Mesendoderm (in vitro differentiated cells): ENCODE measurements at regions not wholly inside any gene's neighbourhood (a gene's known extent, or its start where the extent isn't known, plus 50 kb on each side); places are given as distances from the start of the nearest gene placed in this dataset.

ENCODE experiments used
- DNase-seq: peaks from one replicate; pipeline ENCODE4 v3.0.0; 2013
- H2AK5ac ChIP-seq: 2 replicates; pipeline ENCODE4 v1.6.1; 2013; ENCODE audit warnings: low read length, inconsistent platforms
- H2BK120ac ChIP-seq: 2 replicates; pipeline ENCODE4 v1.6.1; 2013; ENCODE audit warnings: low read depth, mild to moderate bottlenecking, low read length, moderate library complexity, mixed read lengths
- H2BK15ac ChIP-seq: replicated peaks from 2 replicates; pipeline ENCODE4 v1.6.1; 2013; ENCODE audit warnings: low read depth, mild to moderate bottlenecking, moderate library complexity
- H2BK5ac ChIP-seq: 2 replicates; pipeline ENCODE4 v1.6.1; 2013; ENCODE audit warnings: low read length, inconsistent platforms
- H3K18ac ChIP-seq: 2 replicates; pipeline ENCODE4 v1.6.1; 2013; ENCODE audit warnings: mild to moderate bottlenecking, low read length, mixed read lengths
- H3K23ac ChIP-seq: one replicate; pipeline ENCODE4 v1.6.1; 2013; ENCODE audit warnings: low read length
- H3K27ac ChIP-seq: 2 replicates; pipeline ENCODE4 v1.5.1; 2013; ENCODE audit warnings: low read depth, mild to moderate bottlenecking, inconsistent platforms, low read length, moderate library complexity
- H3K27me3 ChIP-seq: 2 replicates; pipeline ENCODE4 v1.6.1; 2013; ENCODE audit warnings: low read length, control low read depth, mild to moderate bottlenecking, inconsistent platforms; ENCODE audit not compliant: insufficient read depth, poor library complexity
- H3K36me3 ChIP-seq: 2 replicates; pipeline ENCODE4 v1.6.1; 2013; ENCODE audit warnings: low read length, inconsistent platforms; ENCODE audit not compliant: control insufficient read depth, insufficient read depth
- H3K4ac ChIP-seq: one replicate; pipeline ENCODE4 v1.6.1; 2013; ENCODE audit warnings: low read depth, mild to moderate bottlenecking, low read length, moderate library complexity
- H3K4me1 ChIP-seq: 2 replicates; pipeline ENCODE4 v1.6.1; 2013; ENCODE audit warnings: low read depth, low read length, inconsistent platforms; ENCODE audit not compliant: control insufficient read depth
- H3K4me2 ChIP-seq: 2 replicates; pipeline ENCODE4 v1.6.1; 2013; ENCODE audit warnings: low read length
- H3K4me3 ChIP-seq: 2 replicates; pipeline ENCODE4 v1.5.1; 2013; ENCODE audit warnings: mild to moderate bottlenecking, low read length
- H3K56ac ChIP-seq: one replicate; pipeline ENCODE4 v1.6.1; 2013; ENCODE audit warnings: low read length
- H3K79me1 ChIP-seq: 2 replicates; pipeline ENCODE4 v1.6.1; 2013; ENCODE audit warnings: low read length, inconsistent platforms
- H3K79me2 ChIP-seq: 2 replicates; pipeline ENCODE4 v1.6.1; 2013; ENCODE audit warnings: mild to moderate bottlenecking, low read length; ENCODE audit not compliant: control insufficient read depth, insufficient read depth
- H3K9ac ChIP-seq: 2 replicates; pipeline ENCODE4 v1.6.1; 2013; ENCODE audit warnings: low read length, inconsistent platforms
- H4K5ac ChIP-seq: one replicate; pipeline ENCODE4 v1.6.1; 2013; ENCODE audit warnings: low read length
- H4K8ac ChIP-seq: one replicate; pipeline ENCODE4 v1.6.1; 2013; ENCODE audit warnings: low read depth, mild to moderate bottlenecking, control low read depth, low read length, moderate library complexity
- WGBS: extraction: QIAGEN DNeasy Blood & Tissue Kit; methylation state at CpG from one replicate; pipeline ENCODE4 v1.1.7; 2013; ENCODE audit warnings: low lambda C conversion rate, missing lambda C conversion rate; ENCODE audit not compliant: insufficient coverage; ENCODE audit errors: extremely low coverage; 5-methylcytosine and 5-hydroxymethylcytosine counted together

DNA sequence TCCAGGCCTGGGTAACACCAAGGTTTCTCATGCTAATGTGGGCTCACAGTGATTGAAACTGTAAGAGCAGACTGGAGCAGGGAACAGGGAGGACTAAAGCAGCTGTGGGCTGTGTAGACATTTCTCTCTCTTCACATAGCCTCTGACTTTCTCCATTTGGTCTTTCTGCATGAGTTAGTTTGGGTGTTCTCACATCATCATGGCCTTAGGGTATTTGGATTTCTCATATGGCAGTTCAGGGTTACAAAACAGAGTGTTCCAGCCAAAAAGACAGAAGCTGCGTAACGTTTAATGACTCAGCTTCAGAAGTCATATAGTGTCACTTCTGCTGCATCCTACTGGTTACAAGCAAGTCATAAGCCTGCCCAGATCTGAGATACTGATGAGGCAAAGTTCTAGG lies 52.0 kb upstream of the OSBPL8 start:
- peak overlapping the region; percentile 52 for H3K4ac ChIP-seq
- no peaks in the 10 kb centered on the region for H3K79me2 ChIP-seq
- no peak overlapping the region for H3K4me2 ChIP-seq
- no peaks in the 10 kb centered on the region for H3K4me1 ChIP-seq
- no peak overlapping the region for H2BK15ac ChIP-seq
- H3K79me1 ChIP-seq = no peaks in the 10 kb centered on the region
- no peak overlapping the region for H2BK5ac ChIP-seq
- no peak overlapping the region for H3K27ac ChIP-seq
- no peak overlapping the region for H4K8ac ChIP-seq
- no peak overlapping the region for H3K23ac ChIP-seq
- no peak overlapping the region for H2AK5ac ChIP-seq
- peak overlapping the region; percentile 17 for H3K56ac ChIP-seq
- H3K9ac ChIP-seq = no peak overlapping the region
- no peak overlapping the region for H4K5ac ChIP-seq
- no peak overlapping the region for H2BK120ac ChIP-seq
- no peak overlapping the region for H3K18ac ChIP-seq
- no peaks in the 10 kb centered on the region for H3K36me3 ChIP-seq
- WGBS = no CpG with 5 or more reads among the region's 2 CpGs
- H3K27me3 ChIP-seq = no peaks in the 10 kb centered on the region
- DNase-seq = no peak
- H3K4me3 ChIP-seq = no peak overlapping the region

DNA sequence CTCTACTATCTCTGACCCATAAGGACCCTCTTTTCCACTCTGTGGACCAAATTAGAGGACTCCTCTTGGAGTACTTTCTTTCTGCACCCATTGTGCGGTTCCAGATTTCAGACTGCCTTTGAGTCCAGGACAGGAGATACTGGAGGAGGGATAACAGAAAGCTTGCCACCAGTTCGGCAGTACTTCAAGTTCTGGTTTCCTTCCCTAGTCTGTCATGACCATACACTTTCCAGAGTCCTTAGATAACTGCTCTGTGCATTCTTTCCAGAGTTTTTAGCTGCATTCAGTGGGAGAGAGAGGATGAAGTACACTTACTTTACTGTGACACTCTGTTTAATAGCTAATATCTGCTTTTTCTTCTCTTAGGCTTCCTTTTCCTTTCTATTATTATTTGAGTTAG lies 54.8 kb upstream of the OSBPL8 start:
- Histone ChIP-seq H3K56ac (no peak overlapping the region), H3K27ac (no peak overlapping the region), H4K8ac (no peak overlapping the region), H3K4ac (no peak overlapping the region), H3K4me3 (no peak overlapping the region), H3K4me2 (no peak overlapping the region), H2BK120ac (no peak overlapping the region), H3K79me1 (no peaks in the 10 kb centered on the region), H3K79me2 (no peaks in the 10 kb centered on the region), H3K36me3 (no peaks in the 10 kb centered on the region), H2BK5ac (no peak overlapping the region), H3K4me1 (no peaks in the 10 kb centered on the region), H3K18ac (no peak overlapping the region), H4K5ac (no peak overlapping the region), H3K9ac (no peak overlapping the region), H2AK5ac (no peak overlapping the region), H3K23ac (no peak overlapping the region), H3K27me3 (no peaks in the 10 kb centered on the region), H2BK15ac (no peak overlapping the region)
- no peak for DNase-seq
- no CpG with 5 or more reads among the region's 2 CpGs for WGBS

DNA sequence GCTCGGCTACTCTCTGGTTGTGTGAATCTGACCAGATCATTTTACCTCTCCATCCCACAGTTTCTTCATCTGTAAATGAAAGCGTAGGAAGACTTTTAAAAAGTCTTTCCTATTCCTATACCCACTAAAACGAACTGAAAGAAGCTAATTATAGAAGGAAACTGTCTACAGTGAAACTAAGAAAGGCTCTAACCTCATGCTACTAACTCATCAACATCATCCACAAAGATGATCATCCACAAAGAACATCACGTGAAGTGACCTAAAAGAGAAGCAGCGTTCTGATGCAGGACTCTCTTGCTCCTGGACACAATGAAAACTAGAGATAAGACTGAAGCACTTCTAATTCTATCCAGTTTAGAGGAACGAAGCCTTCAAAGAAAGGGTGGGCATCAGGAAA lies 58.5 kb upstream of the OSBPL8 start:
- no CpG with 5 or more reads among the region's 6 CpGs for WGBS
- H3K79me1 ChIP-seq = no peaks in the 10 kb centered on the region
- H3K27me3 ChIP-seq = no peaks in the 10 kb centered on the region
- H3K4me3 ChIP-seq = no peak overlapping the region
- no peaks in the 10 kb centered on the region for H3K36me3 ChIP-seq
- no peak overlapping the region for H3K56ac ChIP-seq
- H3K27ac ChIP-seq = no peak overlapping the region
- H2BK120ac ChIP-seq = no peak overlapping the region
- no peak overlapping the region for H3K9ac ChIP-seq
- no peak overlapping the region for H4K5ac ChIP-seq
- H3K4me2 ChIP-seq = no peak overlapping the region
- no peak overlapping the region for H2BK5ac ChIP-seq
- H3K79me2 ChIP-seq = no peaks in the 10 kb centered on the region
- H3K23ac ChIP-seq = no peak overlapping the region
- H3K4ac ChIP-seq = no peak overlapping the region
- H3K18ac ChIP-seq = no peak overlapping the region
- H4K8ac ChIP-seq = no peak overlapping the region
- no peak for DNase-seq
- no peak overlapping the region for H2BK15ac ChIP-seq
- no peak overlapping the region for H2AK5ac ChIP-seq
- no peaks in the 10 kb centered on the region for H3K4me1 ChIP-seq

DNA sequence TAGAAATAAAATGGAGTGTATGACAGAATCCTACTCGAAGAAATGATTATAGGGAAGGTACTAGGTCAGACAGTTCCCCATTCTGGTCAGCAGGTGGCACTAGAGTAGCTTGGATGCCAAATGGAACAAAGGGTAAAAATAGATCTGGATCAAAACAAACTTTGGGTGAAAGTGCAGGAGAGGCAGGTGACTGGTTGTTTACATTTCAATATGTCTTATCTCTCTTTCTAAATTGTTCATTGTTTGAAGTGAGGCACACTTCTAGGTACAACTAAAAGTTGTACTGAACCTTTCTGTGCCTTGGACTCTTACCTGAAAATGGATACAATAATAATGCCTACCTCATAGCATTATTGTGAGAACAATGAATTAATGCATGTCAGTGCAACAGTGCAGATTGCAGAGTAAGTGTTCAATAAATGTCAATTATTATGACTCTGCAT lies 62.0 kb upstream of the OSBPL8 start:
- Histone ChIP-seq H3K9ac (no peak overlapping the region), H2BK5ac (no peak overlapping the region), H3K18ac (no peak overlapping the region), H3K4me2 (no peak overlapping the region), H2BK120ac (no peak overlapping the region), H3K79me1 (no peaks in the 10 kb centered on the region), H3K23ac (no peak overlapping the region), H3K27me3 (no peaks in the 10 kb centered on the region), H3K56ac (no peak overlapping the region), H3K79me2 (no peaks in the 10 kb centered on the region), H3K4me3 (no peak overlapping the region), H3K4ac (no peak overlapping the region), H2BK15ac (no peak overlapping the region), H2AK5ac (no peak overlapping the region), H3K4me1 (peaks cover 2% of the 10 kb centered on the region), H3K27ac (no peak overlapping the region), H4K8ac (no peak overlapping the region), H4K5ac (no peak overlapping the region), H3K36me3 (no peaks in the 10 kb centered on the region)
- no CpG with 5 or more reads among the region's 1 CpG for WGBS
- DNase-seq = peak; percentile 77

DNA sequence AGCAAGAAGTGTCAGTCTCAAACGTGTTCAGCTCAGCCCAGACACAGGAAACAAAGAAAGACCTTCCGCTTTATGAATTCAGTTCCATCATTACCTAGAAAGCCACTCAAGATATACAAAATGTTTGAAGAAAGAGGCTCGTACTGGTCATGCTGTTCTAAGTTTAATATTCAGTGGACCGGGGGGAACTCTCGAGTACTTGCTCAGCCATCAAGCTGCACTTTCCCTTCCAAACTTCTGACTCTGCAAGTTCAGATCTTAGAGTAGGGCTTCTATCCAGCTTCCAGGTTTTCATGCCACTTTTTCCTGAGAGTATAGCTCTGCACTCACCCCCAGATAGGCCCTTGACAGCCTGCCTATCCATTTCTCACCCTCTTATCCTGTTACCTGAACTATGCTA lies 62.8 kb upstream of the OSBPL8 start:
- H3K4me3 ChIP-seq = no peak overlapping the region
- H3K9ac ChIP-seq = no peak overlapping the region
- no peak overlapping the region for H2BK5ac ChIP-seq
- H3K27me3 ChIP-seq = no peaks in the 10 kb centered on the region
- H4K5ac ChIP-seq = no peak overlapping the region
- H3K79me1 ChIP-seq = no peaks in the 10 kb centered on the region
- DNase-seq = no peak
- peak overlapping the region; percentile 5 for H3K18ac ChIP-seq
- no peak overlapping the region for H2BK120ac ChIP-seq
- H2AK5ac ChIP-seq = no peak overlapping the region
- H3K4me2 ChIP-seq = no peak overlapping the region
- no peak overlapping the region for H3K56ac ChIP-seq
- H3K4me1 ChIP-seq = peaks cover 2% of the 10 kb centered on the region
- no peak overlapping the region for H3K4ac ChIP-seq
- H3K79me2 ChIP-seq = no peaks in the 10 kb centered on the region
- WGBS = no CpG with 5 or more reads among the region's 5 CpGs
- no peak overlapping the region for H3K27ac ChIP-seq
- no peaks in the 10 kb centered on the region for H3K36me3 ChIP-seq
- H3K23ac ChIP-seq = no peak overlapping the region
- H4K8ac ChIP-seq = no peak overlapping the region
- H2BK15ac ChIP-seq = no peak overlapping the region

DNA sequence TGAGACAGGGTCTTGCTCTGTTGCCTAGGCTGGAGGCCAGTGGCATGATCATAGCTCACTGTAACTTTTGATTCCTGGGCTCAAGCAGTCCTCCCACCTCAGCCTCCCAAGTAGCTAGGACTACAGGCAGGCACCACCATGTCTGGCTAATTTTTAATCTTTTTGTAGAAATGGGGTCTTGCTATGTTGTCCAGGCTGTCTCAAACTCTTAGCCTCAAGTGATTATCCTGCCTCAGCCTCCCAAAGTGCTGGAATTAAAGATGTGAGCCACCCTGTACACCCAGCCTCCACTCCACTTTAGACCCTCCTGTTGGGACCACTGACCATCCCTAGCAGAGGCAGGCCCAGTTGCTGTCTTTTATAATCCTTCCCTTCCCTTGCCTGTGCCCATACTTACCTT lies 63.3 kb upstream of the OSBPL8 start:
- Histone ChIP-seq H3K23ac (no peak overlapping the region), H3K56ac (no peak overlapping the region), H3K36me3 (no peaks in the 10 kb centered on the region), H3K27me3 (no peaks in the 10 kb centered on the region), H3K79me1 (no peaks in the 10 kb centered on the region), H3K79me2 (no peaks in the 10 kb centered on the region), H2BK15ac (no peak overlapping the region), H3K18ac (no peak overlapping the region), H3K4me2 (no peak overlapping the region), H3K4me1 (peaks cover 2% of the 10 kb centered on the region), H3K4me3 (no peak overlapping the region), H2BK120ac (no peak overlapping the region), H3K4ac (no peak overlapping the region), H3K27ac (no peak overlapping the region), H4K8ac (no peak overlapping the region), H2BK5ac (no peak overlapping the region), H3K9ac (no peak overlapping the region), H4K5ac (no peak overlapping the region), H2AK5ac (no peak overlapping the region)
- no peak for DNase-seq
